ENCODE measurements at regions not wholly inside any gene's neighbourhood (a gene's known extent, or its start where the extent isn't known, plus 50 kb on each side); places are given as distances from the start of the nearest gene placed in this dataset.

DNA sequence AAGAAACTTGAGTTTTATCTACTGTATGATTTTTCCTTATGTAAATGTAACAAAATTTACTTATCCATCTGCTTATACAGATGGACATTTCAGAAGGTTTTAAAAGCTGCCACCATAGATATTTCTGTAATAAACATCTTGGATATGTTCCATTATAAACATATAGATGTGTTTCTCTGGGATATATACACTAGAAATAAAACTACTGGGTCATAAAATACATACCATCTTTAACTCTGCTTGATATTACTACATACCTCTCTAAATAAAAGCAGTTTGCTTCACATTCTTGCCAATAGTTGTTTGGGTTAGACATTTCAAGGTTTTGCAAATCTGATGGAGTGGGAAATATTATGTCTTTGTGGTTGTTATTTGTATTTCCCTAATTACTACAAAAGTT is 220.6 kb downstream of the FBXO8 start:
- TF ChIP-seq, protein P1, sequence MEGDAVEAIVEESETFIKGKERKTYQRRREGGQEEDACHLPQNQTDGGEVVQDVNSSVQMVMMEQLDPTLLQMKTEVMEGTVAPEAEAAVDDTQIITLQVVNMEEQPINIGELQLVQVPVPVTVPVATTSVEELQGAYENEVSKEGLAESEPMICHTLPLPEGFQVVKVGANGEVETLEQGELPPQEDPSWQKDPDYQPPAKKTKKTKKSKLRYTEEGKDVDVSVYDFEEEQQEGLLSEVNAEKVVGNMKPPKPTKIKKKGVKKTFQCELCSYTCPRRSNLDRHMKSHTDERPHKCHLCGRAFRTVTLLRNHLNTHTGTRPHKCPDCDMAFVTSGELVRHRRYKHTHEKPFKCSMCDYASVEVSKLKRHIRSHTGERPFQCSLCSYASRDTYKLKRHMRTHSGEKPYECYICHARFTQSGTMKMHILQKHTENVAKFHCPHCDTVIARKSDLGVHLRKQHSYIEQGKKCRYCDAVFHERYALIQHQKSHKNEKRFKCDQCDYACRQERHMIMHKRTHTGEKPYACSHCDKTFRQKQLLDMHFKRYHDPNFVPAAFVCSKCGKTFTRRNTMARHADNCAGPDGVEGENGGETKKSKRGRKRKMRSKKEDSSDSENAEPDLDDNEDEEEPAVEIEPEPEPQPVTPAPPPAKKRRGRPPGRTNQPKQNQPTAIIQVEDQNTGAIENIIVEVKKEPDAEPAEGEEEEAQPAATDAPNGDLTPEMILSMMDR (IDR thresholded peaks at IDR 0.05; ENCODE audit: low read depth, low read length, poor library complexity, severe bottlenecking) = no peak
- TF ChIP-seq EZH2phosphoT487 (IDR thresholded peaks at IDR 0.05; ENCODE audit: borderline replicate concordance, low read length) = no peak
